OCI-LY1 (cell line): ENCODE measurements at regions not wholly inside any gene's neighbourhood (a gene's known extent, or its start where the extent isn't known, plus 50 kb on each side); places are given as distances from the start of the nearest gene placed in this dataset.

Experiments used
- H2AFZ ChIP-seq: fragments of 200-600 bp; sonication (generic), shearing (Covaris generic); 2 replicates; pipeline ENCODE4 v1.6.0; 2014; ENCODE audit warnings: antibody characterized with exemption, mild to moderate bottlenecking, low read length
- H3F3A ChIP-seq: fragments of 200-600 bp; sonication (generic), shearing (Covaris generic); 2 replicates; pipeline ENCODE4 v1.6.0; 2014; ENCODE audit warnings: mild to moderate bottlenecking, antibody characterized with exemption, low read length, moderate library complexity; ENCODE audit not compliant: insufficient read depth
- H3K27ac ChIP-seq: fragments of 200-600 bp; sonication (generic); 2 replicates; pipeline ENCODE4 v1.5.1; 2014; ENCODE audit warnings: low read length, mixed run types, mild to moderate bottlenecking, low read depth; ENCODE audit not compliant: poor library complexity, severe bottlenecking
- H3K27me3 ChIP-seq: fragments of 200-600 bp; sonication (generic); 2 replicates; pipeline ENCODE4 v1.6.0; 2014; ENCODE audit warnings: antibody characterized with exemption, mild to moderate bottlenecking, low read length, moderate library complexity; ENCODE audit not compliant: insufficient read depth
- H3K36me3 ChIP-seq: fragments of 200-600 bp; sonication (generic); 2 replicates; pipeline ENCODE4 v1.6.1; 2014; ENCODE audit warnings: mild to moderate bottlenecking, antibody characterized with exemption, low read length, moderate library complexity, mixed read lengths; ENCODE audit not compliant: insufficient read depth
- H3K4me1 ChIP-seq: fragments of 200-600 bp; sonication (generic); 2 replicates; pipeline ENCODE4 v1.5.1; 2014; ENCODE audit warnings: mild to moderate bottlenecking, low read length, moderate library complexity; ENCODE audit not compliant: insufficient read depth, severe bottlenecking
- H3K4me2 ChIP-seq: fragments of 200-600 bp; sonication (generic), shearing (Covaris generic); 2 replicates; pipeline ENCODE4 v1.6.1; 2014; ENCODE audit warnings: low read length
- H3K4me3 ChIP-seq: fragments of 200-600 bp; sonication (generic); 2 replicates; pipeline ENCODE4 v1.5.1; 2014; ENCODE audit warnings: low read length, low read depth, mild to moderate bottlenecking, mixed read lengths; ENCODE audit not compliant: poor library complexity, severe bottlenecking
- H3K79me2 ChIP-seq: fragments of 200-600 bp; shearing (Covaris generic); 2 replicates; pipeline ENCODE4 v1.6.1; 2016; ENCODE audit warnings: mixed run types, low read length, mixed read lengths; ENCODE audit not compliant: insufficient read depth
- H3K9ac ChIP-seq: fragments of 200-600 bp; sonication (generic), shearing (Covaris generic); 2 replicates; pipeline ENCODE4 v1.6.1; 2014; ENCODE audit warnings: mild to moderate bottlenecking, low read length, mixed read lengths
- H3K9me2 ChIP-seq: fragments of 200-600 bp; sonication (generic), shearing (Covaris generic); 2 replicates; pipeline ENCODE4 v1.6.1; 2014; ENCODE audit warnings: low read depth, mild to moderate bottlenecking, low read length, mixed read lengths
- H3K9me3 ChIP-seq: fragments of 200-600 bp; shearing (Covaris generic); 2 replicates; pipeline ENCODE4 v1.6.1; 2014; ENCODE audit warnings: low read length, mixed read lengths
- H4K20me1 ChIP-seq: fragments of 200-600 bp; sonication (generic), shearing (Covaris generic); 2 replicates; pipeline ENCODE4 v1.6.0; 2016; ENCODE audit warnings: mild to moderate bottlenecking, low read length; ENCODE audit not compliant: insufficient read depth
- EZH2 ChIP-seq: fragments of 200-600 bp; sonication (generic), shearing (Covaris generic); IDR thresholded peaks from 2 replicates; pipeline ENCODE4 v1.8.0; 2017; ENCODE audit warnings: borderline replicate concordance, mixed run types, mild to moderate bottlenecking, antibody characterized with exemption, low read length, moderate library complexity, mixed read lengths
- TF ChIP-seq, protein P1 (sequence below): fragments of 200-600 bp; sonication (generic), shearing (Covaris generic); IDR thresholded peaks from 2 replicates; pipeline ENCODE4 v1.5.1; 2017; ENCODE audit warnings: mild to moderate bottlenecking, antibody characterized with exemption, low read length, moderate library complexity, mixed read lengths

DNA sequence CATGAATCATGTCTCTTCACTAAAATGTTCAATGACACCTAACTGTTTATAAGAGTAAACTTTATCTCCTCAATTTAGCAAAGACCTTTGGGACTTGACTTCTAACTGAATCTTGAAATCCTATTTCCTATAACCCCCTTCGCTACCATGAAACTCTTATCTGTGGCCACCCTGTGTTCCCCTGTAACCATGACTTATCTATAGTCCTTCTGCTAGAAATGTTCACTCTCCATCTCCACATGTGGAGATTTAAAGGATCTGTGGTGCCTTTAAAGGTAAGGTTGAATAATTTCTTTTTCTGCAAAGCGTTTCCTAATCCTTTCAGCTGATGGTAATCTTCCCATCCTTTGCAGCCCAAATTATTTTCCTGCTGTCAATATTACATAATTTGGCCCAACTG is 436.3 kb upstream of the RUNX1 start:
- no peaks in the 10 kb centered on the region for H3K4me1 ChIP-seq
- H3F3A ChIP-seq, result no peaks in the 10 kb centered on the region
- H3K36me3 ChIP-seq, result no peaks in the 10 kb centered on the region
- H3K9ac ChIP-seq, result no peak overlapping the region
- no peaks in the 10 kb centered on the region for H4K20me1 ChIP-seq
- H2AFZ ChIP-seq, result no peak overlapping the region
- no peaks in the 10 kb centered on the region for H3K79me2 ChIP-seq
- H3K4me3 ChIP-seq, result no peak overlapping the region
- no peaks in the 10 kb centered on the region for H3K9me3 ChIP-seq
- no peak for TF ChIP-seq EZH2
- TF ChIP-seq, protein P1, sequence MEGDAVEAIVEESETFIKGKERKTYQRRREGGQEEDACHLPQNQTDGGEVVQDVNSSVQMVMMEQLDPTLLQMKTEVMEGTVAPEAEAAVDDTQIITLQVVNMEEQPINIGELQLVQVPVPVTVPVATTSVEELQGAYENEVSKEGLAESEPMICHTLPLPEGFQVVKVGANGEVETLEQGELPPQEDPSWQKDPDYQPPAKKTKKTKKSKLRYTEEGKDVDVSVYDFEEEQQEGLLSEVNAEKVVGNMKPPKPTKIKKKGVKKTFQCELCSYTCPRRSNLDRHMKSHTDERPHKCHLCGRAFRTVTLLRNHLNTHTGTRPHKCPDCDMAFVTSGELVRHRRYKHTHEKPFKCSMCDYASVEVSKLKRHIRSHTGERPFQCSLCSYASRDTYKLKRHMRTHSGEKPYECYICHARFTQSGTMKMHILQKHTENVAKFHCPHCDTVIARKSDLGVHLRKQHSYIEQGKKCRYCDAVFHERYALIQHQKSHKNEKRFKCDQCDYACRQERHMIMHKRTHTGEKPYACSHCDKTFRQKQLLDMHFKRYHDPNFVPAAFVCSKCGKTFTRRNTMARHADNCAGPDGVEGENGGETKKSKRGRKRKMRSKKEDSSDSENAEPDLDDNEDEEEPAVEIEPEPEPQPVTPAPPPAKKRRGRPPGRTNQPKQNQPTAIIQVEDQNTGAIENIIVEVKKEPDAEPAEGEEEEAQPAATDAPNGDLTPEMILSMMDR, result no peak
- H3K9me2 ChIP-seq, result no peaks in the 10 kb centered on the region
- H3K27ac ChIP-seq, result no peak overlapping the region
- no peaks in the 10 kb centered on the region for H3K27me3 ChIP-seq
- no peak overlapping the region for H3K4me2 ChIP-seq

DNA sequence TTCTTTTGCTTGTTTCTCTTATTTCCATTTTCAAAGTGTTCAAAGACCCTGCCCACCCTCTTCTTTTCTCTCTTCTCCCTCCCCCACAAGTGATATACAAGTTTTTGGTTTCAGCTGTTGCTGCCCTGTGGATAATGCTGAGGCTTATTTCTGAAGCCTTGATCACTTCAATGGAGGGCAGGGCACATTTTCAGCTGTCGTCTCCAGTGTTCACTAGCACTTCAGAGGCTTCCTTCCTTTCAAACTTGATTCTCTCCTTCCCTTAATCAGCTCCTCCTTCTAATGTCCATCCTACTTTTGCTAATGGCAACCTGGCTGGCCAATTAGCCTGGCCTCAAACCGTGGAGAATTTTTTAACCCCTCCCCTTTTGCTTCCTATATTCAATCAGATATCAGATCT is 435.7 kb upstream of the RUNX1 start:
- TF ChIP-seq, protein P1, result no peak
- no peak for TF ChIP-seq EZH2
- Histone ChIP-seq H3K9me3 (no peaks in the 10 kb centered on the region), H3K36me3 (no peaks in the 10 kb centered on the region), H3K4me1 (no peaks in the 10 kb centered on the region), H3K9ac (no peak overlapping the region), H3K27me3 (no peaks in the 10 kb centered on the region), H3K4me2 (no peak overlapping the region), H3K27ac (no peak overlapping the region), H3K4me3 (no peak overlapping the region), H4K20me1 (no peaks in the 10 kb centered on the region), H2AFZ (no peak overlapping the region), H3F3A (no peaks in the 10 kb centered on the region), H3K79me2 (no peaks in the 10 kb centered on the region), H3K9me2 (no peaks in the 10 kb centered on the region)

DNA sequence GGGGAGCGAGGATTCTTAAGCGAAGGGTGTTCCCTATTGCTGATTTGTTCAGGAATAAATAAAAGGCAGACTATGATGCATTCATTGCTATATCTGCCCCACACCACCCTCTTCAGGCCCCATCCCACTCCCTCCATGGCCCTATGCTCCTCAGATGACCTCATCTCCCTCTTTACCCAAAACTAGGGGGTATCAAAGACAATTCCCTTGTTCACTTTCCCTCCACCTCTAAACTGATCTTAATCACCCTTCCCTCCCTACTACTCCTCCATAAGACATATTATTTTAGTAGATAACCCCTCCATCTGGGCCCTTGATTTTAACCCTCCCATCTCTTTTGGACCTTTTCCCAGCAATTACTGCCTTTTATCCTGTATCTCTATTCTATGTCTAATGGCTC is 434.9 kb upstream of the RUNX1 start:
- H3K4me1 ChIP-seq, result no peaks in the 10 kb centered on the region
- no peak overlapping the region for H3K4me2 ChIP-seq
- H3K9ac ChIP-seq, result no peak overlapping the region
- no peak overlapping the region for H3K4me3 ChIP-seq
- no peak for TF ChIP-seq EZH2
- TF ChIP-seq, protein P1, result no peak
- no peaks in the 10 kb centered on the region for H3K27me3 ChIP-seq
- H3K27ac ChIP-seq, result no peak overlapping the region
- no peaks in the 10 kb centered on the region for H3F3A ChIP-seq
- H4K20me1 ChIP-seq, result no peaks in the 10 kb centered on the region
- H3K79me2 ChIP-seq, result no peaks in the 10 kb centered on the region
- H3K9me2 ChIP-seq, result no peaks in the 10 kb centered on the region
- no peak overlapping the region for H2AFZ ChIP-seq
- H3K9me3 ChIP-seq, result no peaks in the 10 kb centered on the region
- H3K36me3 ChIP-seq, result no peaks in the 10 kb centered on the region
